ENCODE measurements at regions not wholly inside any gene's neighbourhood (a gene's known extent, or its start where the extent isn't known, plus 50 kb on each side); places are given as distances from the start of the nearest gene placed in this dataset.
"Not testable (repeated sequence)": the region's sequence is repeated elsewhere in the genome, so short reads cannot be mapped to it uniquely, and the experiment has no call there.

DNA sequence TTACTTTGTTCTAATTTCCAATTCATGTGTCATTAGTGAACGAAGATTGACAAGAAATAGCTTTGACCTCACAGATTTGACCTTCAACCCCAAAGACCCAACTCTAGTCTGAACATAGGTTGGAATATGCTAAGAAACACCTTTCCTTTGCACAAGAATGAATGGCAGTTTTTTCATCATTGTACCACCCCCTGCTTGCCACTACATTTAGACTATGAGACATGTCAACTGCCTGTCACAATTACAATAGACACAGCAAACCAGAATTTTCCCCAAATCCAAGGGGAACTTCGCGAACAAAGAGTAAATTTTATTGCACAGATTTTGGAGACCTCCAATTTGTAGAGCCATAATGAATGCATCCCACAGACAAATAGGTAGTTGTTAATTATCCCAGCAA, 535.4 kb downstream of the PRKD1 start:
- DNase-seq (ENCODE audit: low read depth), result no peak
- TF ChIP-seq, protein P1, sequence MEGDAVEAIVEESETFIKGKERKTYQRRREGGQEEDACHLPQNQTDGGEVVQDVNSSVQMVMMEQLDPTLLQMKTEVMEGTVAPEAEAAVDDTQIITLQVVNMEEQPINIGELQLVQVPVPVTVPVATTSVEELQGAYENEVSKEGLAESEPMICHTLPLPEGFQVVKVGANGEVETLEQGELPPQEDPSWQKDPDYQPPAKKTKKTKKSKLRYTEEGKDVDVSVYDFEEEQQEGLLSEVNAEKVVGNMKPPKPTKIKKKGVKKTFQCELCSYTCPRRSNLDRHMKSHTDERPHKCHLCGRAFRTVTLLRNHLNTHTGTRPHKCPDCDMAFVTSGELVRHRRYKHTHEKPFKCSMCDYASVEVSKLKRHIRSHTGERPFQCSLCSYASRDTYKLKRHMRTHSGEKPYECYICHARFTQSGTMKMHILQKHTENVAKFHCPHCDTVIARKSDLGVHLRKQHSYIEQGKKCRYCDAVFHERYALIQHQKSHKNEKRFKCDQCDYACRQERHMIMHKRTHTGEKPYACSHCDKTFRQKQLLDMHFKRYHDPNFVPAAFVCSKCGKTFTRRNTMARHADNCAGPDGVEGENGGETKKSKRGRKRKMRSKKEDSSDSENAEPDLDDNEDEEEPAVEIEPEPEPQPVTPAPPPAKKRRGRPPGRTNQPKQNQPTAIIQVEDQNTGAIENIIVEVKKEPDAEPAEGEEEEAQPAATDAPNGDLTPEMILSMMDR (IDR thresholded peaks at IDR 0.05; ENCODE audit: insufficient read depth, low read depth, low read length, missing control alignments), result no peak
- H3K4me3 ChIP-seq (ENCODE audit: low read length), result no peak overlapping the region

DNA sequence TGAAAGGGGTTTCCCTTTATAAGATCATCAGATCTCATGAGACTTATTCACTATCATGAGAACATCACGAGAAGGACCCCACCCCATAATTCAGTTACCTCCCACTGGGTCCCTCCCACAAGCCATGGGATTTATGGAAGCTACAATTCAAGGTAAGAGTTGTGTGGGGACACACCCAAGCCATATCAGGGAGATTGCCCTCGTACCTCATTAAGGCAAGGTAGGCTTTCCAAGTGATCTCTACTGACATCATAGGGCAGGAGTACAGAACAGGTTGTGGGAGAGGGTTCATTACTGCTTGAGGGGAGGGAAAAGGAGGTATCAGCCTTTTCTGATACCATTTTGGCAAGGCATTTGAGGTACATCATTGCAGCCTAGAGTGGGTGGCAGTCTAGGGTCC, 524.6 kb downstream of the PRKD1 start:
- DNase-seq (ENCODE audit: low read depth), result no peak
- TF ChIP-seq, protein P1 (IDR thresholded peaks at IDR 0.05; ENCODE audit: insufficient read depth, low read depth, low read length, missing control alignments), result no peak
- no peak overlapping the region for H3K4me3 ChIP-seq (ENCODE audit: low read length)

DNA sequence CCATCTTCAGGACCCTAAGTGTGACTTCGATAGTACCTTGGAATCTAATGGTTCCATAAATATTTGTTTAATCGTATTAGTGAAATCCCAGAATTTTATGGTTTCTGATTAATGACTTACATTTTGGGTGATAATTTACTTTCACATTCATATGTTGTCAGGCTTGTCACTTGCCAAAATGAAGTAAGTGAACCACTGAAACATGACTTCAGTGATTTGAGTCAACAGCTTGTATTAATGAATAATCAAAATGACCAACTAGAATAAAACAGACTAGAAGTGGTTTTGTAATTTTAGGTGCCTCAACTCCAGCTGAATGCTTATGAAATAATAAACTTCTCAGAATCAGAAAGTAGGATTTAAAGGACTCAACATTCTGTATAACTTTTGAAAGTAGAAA, 517.1 kb downstream of the PRKD1 start:
- no peak for DNase-seq (ENCODE audit: low read depth)
- H3K4me3 ChIP-seq (ENCODE audit: low read length), result no peak overlapping the region
- TF ChIP-seq, protein P1 (IDR thresholded peaks at IDR 0.05; ENCODE audit: insufficient read depth, low read depth, low read length, missing control alignments), result no peak

DNA sequence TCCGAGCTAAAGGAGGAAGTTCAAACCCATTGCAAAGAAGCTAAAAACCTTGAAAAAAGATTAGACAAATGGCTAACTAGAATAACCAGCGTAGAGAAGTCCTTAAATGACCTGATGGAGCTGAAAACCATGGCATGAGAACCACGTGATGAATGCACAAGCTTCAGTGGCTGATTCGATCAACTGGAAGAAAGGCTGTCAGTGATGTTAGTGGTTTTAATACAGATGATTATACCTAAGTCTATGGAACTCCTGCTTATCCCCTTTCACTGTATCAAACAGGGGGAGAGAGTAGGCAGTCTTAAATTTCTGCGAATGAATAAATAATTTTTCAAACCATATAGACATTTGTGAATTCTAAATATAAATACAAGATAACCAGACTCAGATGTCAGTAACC, 512.7 kb downstream of the PRKD1 start:
- DNase-seq (ENCODE audit: low read depth), result not testable (repeated sequence)

DNA sequence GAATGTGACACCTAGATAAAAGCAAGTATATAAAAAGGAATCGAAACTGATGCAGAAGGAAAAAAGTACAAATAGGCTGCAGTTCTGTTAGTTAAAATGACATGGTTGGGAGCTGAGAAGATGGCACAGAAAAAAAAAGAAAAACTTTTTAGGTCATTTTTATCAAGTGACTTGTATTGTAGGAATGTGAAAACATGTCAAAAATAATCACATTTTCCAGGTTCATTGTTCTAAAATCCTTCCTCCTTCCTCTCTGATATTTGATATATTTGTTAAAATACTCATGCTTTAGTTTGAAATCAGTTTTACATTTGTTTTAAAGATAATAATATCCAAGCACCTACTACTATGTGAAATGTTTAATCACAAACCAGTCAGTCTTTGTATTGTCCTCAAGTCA, 507.9 kb downstream of the PRKD1 start:
- no peak overlapping the region for H3K4me3 ChIP-seq (ENCODE audit: low read length)
- no peak for DNase-seq (ENCODE audit: low read depth)
- TF ChIP-seq, protein P1 (IDR thresholded peaks at IDR 0.05; ENCODE audit: insufficient read depth, low read depth, low read length, missing control alignments), result no peak

More for the DNA sequence above, 512.7 kb downstream of the PRKD1 start:
- H3K4me3 ChIP-seq (ENCODE audit: low read length), result not testable (repeated sequence)

DNA sequence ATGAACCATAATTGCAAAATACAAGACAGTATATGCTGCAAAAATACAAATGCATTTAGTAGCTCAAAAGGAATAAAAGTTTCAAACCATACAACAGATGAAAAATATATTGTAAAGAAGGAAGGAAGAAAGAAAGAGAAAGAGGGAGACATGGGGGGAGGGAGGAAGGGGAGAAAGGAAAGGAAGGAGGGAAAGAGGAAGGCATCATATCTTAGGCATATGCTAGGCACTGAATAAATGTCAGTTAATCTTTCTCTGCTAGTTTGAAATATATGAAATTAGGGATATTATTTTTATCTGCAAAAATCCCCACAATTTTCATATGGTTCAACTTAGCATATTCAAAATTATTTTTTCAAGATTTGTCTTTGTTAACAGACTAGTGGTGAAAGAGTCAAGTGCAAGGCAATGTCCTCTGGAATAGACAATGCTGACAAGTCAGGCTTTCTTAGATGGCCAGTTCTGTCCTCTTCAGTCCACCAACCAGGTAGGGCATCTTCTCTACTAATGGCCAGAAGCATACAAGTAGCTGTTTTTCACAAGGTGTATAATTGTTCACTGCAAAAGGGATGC, 506.4 kb downstream of the PRKD1 start:
- DNase-seq (ENCODE audit: low read depth), result no peak
- TF ChIP-seq, protein P1 (IDR thresholded peaks at IDR 0.05; ENCODE audit: insufficient read depth, low read depth, low read length, missing control alignments), result no peak
- no peak overlapping the region for H3K4me3 ChIP-seq (ENCODE audit: low read length)

DNA sequence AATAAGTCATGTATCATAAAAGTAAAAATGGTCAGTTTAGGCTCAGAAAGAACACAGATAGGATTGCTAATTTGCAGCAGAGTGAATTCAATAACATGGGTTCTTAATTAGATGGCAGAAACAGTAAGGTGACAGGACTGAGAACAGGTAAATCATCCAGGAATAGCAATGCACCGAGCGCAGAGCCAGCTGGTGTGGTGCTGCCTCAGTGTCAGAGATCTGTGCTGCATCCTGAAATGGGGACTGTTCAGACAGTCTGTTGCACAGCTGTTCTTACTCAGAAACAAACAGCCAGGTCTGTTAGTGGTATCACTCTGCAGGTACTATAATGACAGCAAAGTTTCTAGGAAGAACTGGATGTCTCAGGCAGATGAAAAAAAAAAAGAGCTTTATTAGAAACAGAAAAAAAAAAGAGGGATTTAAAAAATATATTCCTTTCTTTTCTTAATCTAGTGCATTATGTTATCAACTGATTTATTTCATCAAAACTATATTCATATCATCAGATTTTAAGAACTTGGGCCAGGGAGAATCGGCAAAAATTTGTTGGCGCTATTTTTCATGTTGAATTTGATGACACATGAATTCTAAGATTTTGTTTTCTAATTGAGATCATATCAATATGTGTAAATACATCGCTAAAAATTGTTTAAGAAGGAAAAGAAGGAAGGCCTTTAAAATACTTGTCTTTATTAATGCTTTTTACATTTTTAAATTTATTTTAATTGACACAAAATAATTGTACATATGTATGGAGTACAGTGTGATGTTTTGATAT, 501.8 kb downstream of the PRKD1 start:
- TF ChIP-seq, protein P1 (IDR thresholded peaks at IDR 0.05; ENCODE audit: insufficient read depth, low read depth, low read length, missing control alignments), result no peak
- no peak for DNase-seq (ENCODE audit: low read depth)
- H3K4me3 ChIP-seq (ENCODE audit: low read length), result no peak overlapping the region
